HG02840 (cell line): ENCODE measurements at regions not wholly inside any gene's neighbourhood (a gene's known extent, or its start where the extent isn't known, plus 50 kb on each side); places are given as distances from the start of the nearest gene placed in this dataset.
A peak's percentile ranks its signal among the peaks of the same experiment; 100 is the strongest.
"Not testable (repeated sequence)": the region's sequence is repeated elsewhere in the genome, so short reads cannot be mapped to it uniquely, and the experiment has no call there.

ENCODE experiments used
- ATAC-seq: cut with Tn5 transposase; IDR thresholded peaks from one replicate; pipeline ENCODE4 v1.9.1; 2021; ENCODE audit warnings: mild to moderate bottlenecking, moderate library complexity, moderate number of reproducible peaks; ENCODE audit not compliant: unreplicated experiment, low FRiP score

- no peak for ATAC-seq
Measured at GRCh38 chr10:84004221-84004620, 135.1 kb upstream of the GHITM start.

DNA sequence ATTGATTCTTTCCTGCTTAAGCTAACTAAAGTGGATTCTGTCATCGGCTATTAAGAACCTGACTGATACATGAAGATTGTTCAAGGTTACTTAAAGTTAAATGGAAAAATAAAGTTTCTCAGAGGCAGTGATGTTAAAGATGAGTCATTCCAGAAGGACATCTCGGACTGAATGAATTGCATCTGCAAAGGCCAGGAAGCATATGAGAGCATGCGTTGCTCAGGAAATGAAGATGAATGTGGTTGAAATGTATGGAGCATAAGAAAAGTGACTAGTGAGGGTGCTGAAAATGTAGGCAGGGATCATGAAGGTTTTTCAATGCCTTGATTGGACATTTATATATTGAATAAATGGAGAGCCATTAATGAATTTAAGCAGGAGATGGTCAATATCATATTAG, 133.9 kb upstream of the GHITM start:
- ATAC-seq: no peak

GRCh38 chr10:84007482-84007881, 131.8 kb upstream of the GHITM start:
- ATAC-seq: no peak

DNA sequence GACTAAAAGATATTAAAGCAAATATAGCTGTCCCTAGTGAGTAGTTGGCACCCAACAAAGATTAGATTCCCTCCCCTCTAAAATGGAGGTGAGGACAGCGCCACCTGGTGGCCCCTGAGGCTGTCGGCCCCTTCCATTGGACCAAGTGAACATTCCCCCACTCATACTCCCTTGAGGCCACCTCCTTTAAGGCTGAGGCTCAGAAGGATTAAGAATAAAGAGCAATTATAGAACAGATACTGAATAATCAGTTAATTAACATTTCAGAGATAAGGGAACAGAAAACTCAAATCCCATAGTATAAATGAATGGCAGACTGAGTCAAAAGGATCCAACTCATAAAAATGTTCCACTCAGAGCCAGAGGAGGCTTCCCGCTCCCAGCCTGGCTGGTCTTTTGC, 130.4 kb upstream of the GHITM start:
- no peak for ATAC-seq

DNA sequence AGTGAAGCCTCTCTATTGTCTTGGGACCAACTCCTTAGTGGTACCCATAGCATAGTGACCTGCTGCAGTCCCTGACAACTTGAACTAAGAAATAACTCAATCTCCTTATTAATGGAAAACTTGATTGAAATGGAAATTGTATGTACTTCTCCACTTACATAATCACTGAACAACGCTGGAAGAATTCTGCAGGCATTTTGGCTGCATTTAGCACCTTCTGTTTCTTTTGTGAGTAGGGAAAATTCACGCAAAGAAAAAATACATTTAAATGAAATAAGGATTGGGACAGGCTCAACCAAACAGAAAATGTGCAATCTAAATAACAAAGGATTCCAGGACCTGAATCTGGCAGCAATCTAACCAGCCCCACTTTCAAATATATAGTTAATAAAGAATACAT, 126.9 kb upstream of the GHITM start:
- ATAC-seq: no peak

DNA sequence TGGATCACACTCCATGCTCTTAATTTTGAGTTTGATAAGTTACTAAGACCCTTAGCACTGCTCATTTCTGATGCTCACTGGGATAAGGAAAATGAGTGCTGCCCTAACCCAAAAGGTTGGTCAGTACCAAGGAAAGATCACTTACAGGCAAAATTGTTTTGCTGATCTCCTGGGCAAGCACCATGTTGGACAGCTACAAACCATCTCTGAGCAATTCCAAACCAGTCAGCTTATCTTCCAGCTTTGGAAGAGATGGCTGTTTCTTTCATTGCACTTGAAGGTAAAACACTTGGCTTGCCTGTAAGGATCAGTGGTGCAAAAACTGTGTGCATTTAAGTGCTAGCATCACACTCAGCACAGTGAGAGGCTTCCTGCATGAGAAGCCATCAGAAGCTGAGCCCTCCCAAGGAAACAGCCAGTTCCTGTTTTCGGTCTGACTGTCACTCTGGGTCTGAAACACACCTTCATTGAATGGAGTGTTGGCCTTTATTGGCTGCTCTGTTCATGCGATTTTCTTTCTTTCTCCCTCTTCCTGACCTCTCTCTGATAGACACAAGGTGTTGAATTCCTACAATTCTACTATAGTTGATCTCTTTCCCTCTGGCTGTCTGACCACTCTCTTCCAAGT, 126.4 kb upstream of the GHITM start:
- peak; percentile 99 for ATAC-seq

- ATAC-seq: no peak
Measured at GRCh38 chr10:84015877-84016595, 123.3 kb upstream of the GHITM start.

- ATAC-seq: no peak
Measured at GRCh38 chr10:84018826-84019225, 120.5 kb upstream of the GHITM start.

GRCh38 chr10:84019854-84020458, 119.4 kb upstream of the GHITM start:
- ATAC-seq: not testable (repeated sequence)

DNA sequence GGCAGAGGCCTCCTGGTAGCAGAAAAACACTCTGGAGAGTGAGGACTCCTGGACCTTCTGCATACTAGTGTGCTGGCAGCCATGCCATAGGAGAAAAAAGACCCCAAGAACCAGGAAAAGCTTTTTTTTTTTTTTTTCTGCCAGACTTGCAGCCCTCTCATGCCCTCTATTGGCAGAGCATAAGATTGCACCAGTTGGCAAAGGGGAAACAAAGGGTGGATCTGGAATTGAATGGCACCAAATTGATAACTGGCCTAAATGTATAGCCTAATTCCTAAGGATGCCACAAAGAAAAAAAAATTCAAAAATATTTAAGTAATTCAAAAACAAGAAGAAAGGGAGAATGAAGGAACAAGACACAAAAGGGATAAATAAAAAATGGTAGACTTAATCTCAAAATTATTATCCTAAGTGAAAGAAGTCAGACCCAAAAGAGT, 112.5 kb upstream of the GHITM start:
- no peak for ATAC-seq

- ATAC-seq: no peak
Measured at GRCh38 chr10:84029840-84030239, 109.5 kb upstream of the GHITM start.

DNA sequence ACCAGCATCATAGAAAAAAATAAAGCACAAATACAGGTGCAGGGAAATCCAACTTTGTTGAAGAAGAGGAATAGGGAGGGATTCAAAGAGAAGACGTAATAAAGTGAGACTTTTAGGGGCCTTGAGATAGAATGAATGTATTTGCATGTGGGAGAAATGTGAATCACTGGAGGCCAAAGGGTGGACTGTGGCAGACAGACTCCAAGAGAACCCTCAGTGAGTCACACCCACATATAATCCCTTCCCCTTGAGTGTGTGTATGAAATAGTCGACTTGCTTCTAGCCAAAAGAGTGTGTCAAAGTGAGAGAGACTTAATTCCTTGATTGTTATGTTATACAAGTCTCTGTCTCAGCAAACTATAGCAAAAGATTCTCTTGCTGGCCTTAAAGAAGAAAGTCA, 101.3 kb upstream of the GHITM start:
- no peak for ATAC-seq

GRCh38 chr10:84039957-84040356, 99.4 kb upstream of the GHITM start:
- no peak for ATAC-seq

DNA sequence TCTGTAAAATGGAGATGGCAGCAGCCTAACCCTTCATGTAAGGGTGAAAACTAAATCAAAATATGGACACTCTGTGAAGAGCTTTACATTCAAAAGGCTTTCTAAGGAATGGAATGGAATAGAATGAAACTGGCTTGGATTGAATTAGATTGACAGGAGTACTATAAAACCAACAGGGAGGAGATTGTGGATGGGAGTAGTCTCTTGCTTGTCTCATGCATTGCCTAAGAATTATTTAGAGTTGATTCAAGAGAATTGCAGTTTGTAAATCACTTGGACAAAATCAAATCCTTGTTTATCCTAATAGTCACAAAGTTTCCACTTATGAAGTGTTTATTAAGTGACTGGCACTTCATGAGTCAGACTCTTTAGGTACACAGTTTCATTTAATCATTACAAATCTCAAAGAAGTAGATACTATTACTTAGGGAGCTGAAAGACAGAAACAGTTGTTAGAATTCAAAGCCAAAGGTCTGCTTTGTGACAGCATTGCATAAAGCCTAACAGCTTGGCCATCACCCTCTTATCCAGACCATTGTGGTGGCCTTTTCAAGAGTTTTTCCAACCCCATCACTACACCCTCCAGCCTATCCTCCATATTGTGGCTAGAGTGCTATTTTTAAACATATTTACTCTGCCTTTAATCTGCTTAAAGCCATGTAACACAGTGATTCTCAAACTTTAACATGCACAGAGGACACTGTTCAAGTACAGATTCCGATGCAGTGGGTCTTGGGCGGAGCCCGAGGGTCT, 91.9 kb upstream of the GHITM start:
- no peak for ATAC-seq

- no peak for ATAC-seq
Measured at GRCh38 chr10:84049645-84050011, 89.7 kb upstream of the GHITM start.

DNA sequence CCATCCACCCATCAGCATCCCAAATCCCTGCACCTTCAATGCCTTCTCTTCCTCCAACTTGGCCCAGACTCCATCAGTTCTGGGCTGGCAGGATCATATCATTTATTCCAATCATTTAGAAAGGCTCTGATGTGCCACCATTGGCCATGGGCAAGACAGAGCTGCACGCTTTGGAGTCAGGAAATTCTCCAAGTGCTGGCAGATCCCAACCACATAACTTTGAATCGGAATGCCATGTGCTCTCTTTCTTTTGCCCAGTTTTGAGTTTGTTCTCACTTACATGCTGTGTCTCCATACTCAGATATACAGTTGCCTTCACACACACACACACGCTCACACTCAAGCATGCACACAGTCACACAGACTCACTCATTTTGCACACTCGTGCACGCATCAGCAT, 85.7 kb upstream of the GHITM start:
- ATAC-seq: no peak

GRCh38 chr10:84054743-84055142, 84.6 kb upstream of the GHITM start:
- no peak for ATAC-seq

DNA sequence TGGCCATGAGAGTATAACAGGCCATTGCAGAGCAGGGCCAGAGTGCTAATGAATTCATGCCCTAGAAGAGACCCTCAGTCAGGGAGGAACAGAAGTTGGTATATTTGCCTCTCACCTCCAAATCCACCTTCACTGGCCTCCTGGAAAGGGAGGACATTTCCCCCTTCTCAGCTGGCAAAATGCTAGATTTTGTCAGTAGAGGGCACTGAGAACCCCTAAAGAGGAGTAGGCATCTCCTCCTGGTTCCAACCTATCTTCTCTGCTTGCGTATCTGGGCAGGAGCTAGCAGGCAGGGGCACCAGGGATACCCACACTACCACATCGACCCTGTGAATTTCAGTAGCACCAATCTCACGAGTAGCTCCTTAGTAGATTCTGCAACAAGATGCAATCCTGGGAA, 79.8 kb upstream of the GHITM start:
- ATAC-seq: no peak

DNA sequence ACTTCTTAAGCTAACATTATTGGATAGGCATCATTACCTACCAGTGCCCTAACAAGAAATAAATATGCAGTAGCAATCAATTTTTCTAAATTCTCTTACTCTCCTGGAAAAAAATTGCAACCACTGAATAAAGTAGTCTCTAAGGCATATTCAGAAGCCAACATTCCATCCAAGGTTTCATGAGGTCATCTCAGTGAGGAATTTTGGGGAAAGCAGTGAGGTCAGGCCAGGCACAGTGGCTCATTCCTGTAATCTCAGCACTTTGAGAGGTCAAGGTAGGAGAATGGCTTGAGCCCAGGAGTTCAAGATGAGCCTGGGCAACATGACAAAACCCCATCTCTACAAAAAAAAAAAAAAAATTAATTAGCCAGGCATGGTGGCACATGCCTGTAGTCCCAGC, 75.9 kb upstream of the GHITM start:
- no peak for ATAC-seq

DNA sequence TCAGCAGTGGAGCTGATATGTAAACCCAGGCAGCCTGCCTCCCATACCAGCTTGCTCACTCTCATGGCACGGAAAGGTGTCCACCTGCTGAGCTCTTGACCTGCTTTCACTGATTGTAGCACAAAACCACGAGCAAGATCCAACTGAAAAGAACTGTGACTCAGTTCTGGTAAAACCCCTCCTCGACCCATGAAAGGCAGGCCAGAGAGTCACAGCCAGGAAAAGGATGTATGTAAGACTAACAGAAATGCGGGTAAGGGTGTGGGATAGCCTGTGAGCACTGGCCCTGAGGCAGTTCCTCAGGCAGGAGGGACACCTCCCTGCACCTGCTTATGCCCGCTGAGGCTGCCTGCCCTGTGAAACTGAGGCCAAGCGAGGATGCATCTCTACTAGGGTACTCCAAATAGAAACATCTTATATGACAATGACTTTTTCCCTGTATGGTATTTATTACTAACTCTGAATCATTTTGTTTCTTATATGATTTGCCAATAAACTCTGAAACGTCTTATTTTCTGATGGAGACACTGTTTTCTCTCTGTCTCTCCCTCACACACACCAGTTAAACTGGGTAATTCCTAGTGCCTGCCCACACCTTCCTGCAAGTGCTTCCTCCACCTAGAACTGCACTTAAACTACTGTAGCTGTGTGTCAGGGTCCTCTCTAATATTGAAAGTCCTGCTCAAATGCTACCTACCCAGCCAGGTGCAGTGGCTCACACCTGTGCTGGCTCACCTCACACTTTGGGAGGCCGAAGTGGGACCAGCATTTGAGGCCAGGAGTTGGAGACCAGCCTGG, 73.3 kb upstream of the GHITM start:
- ATAC-seq: no peak

DNA sequence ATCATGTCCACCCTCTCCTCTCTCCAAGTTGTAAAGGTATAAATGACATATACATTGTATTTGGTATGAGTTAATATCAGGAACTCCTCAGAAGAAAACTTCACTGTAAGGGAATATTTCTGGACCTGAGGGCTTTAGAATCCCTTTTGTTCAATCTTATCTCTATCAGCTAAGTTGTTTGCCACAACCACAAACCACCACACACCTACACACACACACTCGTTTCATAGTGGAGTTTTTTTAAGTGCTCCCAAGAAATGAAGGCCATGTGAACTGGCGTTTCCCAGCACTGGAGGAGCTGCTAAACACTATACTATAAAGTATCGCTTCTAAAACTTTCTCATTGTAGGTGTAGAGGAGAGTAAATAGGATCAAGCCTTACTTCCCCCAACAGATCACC, 64.8 kb upstream of the GHITM start:
- no peak for ATAC-seq
